Mucosa of descending colon (tissue), 3 donors: ENCODE measurements at regions not wholly inside any gene's neighbourhood (a gene's known extent, or its start where the extent isn't known, plus 50 kb on each side); places are given as distances from the start of the nearest gene placed in this dataset.

ENCODE experiments used
- ATAC-seq: fragments of 200-7000 bp; cut with Tn5 transposase; one replicate; pipeline ENCODE4 v1.9.1; 2020; ENCODE audit warnings: mild to moderate bottlenecking, moderate library complexity
- DNase-seq, 3 donors: peaks; one replicate each; pipeline ENCODE4 v3.0.0-alpha.2; 2020
- H3K36me3 ChIP-seq: fragments of 200-600 bp; one replicate; pipeline ENCODE4 v1.8.0; 2021; ENCODE audit warnings: low read depth, mild to moderate bottlenecking
- H3K4me1 ChIP-seq: fragments of 200-600 bp; one replicate; pipeline ENCODE4 v1.8.0; 2021; ENCODE audit warnings: low read depth, mild to moderate bottlenecking
- H3K4me3 ChIP-seq: fragments of 200-600 bp; one replicate; pipeline ENCODE4 v1.8.0; 2021; ENCODE audit warnings: mild to moderate bottlenecking
- H3K9me3 ChIP-seq: fragments of 200-600 bp; one replicate; pipeline ENCODE4 v1.8.0; 2021; ENCODE audit warnings: mild to moderate bottlenecking
- intact Hi-C, 2 donors: fragments of 100-400 bp; cut with DNase I in 1 of 2; cut with micrococcal nuclease in 1 of 2; formaldehyde crosslinking; loops; one replicate each; pipeline versions ENCODE4 v1.11.0 to v1.11.1; 2022; cut with DNase I, micrococcal nuclease
- TF ChIP-seq, protein P1 (sequence below): fragments of 200-600 bp; IDR thresholded peaks from one replicate; pipeline ENCODE4 v1.8.0; 2022; ENCODE audit warnings: antibody characterized with exemption, mild to moderate bottlenecking
- donor health status: DM: no; HTN: no; CAD: no; lungs with moderate emphysema.
- donor health status: DM: no; HTN: no; CAD: no.
- donor health status: DM: no; HTN: yes; CAD: no.

DNA sequence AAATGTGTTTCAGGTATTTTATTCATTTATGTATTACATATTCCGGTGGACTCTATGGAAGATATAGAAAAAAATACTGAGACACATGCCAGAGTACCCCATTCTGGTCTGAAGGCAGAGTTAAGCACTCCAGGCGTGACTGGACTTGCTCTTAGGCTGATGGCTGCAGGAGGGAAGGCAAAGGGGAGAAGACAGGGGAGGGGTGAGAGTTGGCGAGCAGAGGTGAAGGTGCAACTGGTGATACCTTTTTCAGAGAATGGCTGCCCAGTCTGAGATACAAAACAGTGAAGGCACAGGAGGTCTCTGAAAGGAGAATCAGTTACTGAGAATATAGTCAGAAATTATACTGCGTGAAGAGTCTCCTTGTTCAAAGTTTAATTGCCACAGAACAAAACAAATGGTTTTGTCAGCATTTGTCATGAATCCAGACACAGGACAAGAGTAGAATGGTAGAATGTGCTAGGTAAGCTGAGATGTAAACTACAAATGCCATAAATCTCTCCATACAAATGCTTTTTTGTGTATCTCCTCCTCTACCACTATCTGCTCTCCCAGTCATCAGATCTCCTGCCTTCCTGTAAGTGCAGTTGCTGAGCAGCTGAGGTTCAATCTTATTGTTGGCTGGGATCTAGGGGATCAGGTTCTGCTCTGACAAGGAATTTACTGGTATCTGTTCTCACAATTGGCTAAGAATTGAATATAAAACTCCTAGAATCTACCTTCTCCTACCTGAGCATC is 104.2 kb upstream of the DST start:
- TF ChIP-seq, protein P1, sequence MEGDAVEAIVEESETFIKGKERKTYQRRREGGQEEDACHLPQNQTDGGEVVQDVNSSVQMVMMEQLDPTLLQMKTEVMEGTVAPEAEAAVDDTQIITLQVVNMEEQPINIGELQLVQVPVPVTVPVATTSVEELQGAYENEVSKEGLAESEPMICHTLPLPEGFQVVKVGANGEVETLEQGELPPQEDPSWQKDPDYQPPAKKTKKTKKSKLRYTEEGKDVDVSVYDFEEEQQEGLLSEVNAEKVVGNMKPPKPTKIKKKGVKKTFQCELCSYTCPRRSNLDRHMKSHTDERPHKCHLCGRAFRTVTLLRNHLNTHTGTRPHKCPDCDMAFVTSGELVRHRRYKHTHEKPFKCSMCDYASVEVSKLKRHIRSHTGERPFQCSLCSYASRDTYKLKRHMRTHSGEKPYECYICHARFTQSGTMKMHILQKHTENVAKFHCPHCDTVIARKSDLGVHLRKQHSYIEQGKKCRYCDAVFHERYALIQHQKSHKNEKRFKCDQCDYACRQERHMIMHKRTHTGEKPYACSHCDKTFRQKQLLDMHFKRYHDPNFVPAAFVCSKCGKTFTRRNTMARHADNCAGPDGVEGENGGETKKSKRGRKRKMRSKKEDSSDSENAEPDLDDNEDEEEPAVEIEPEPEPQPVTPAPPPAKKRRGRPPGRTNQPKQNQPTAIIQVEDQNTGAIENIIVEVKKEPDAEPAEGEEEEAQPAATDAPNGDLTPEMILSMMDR, result no peak
- ATAC-seq (no peak), DNase-seq (no peak)
- Histone ChIP-seq H3K4me1 (peaks cover 3% of the 10 kb centered on the region), H3K36me3 (no peaks in the 10 kb centered on the region), H3K4me3 (no peak overlapping the region), H3K9me3 (no peaks in the 10 kb centered on the region)
- intact Hi-C loops, result no loop called here

DNA sequence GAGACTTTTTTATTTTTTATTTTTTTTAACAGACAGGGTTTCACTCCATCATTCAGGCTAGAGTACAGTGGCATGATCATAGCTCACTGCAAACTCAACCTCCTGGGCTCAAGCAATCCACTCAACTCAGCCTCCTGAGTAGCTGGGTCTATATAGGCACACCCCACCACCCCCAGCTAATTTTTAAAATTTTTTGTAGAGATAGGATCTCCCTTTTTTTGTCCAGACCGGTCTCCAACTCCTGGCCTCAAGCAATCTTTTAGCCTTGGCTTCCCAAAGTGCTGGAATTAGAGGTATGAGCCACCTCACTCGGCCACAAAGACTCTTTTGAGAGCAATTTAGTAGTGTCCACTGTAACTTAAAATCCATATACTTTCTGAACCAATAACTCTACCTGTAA is 103.3 kb upstream of the DST start:
- intact Hi-C loops, result no loop called here
- peaks cover 6% of the 10 kb centered on the region for H3K4me1 ChIP-seq
- H3K9me3 ChIP-seq, result no peaks in the 10 kb centered on the region
- TF ChIP-seq, protein P1, result no peak
- DNase-seq (no peak), ATAC-seq (no peak)
- H3K4me3 ChIP-seq, result no peak overlapping the region
- H3K36me3 ChIP-seq, result no peaks in the 10 kb centered on the region

DNA sequence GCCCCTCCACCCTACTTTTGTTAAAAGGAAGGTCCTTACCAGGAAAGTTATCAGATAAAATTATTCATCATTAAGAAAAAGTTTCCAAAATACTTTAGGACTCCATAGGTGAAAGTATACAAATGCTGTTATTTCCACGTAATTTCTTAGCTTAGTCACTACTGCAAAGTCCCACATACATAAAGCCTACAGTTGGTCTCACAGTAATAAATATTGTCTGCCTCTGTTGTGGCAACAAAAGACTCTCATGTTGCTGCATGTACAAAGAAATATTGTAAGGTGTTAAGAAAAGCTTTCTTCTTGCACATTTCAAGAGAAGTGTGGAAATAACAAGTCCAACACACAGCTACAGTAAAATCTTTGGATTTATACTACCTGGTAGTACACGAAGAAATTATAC is 102.4 kb upstream of the DST start:
- TF ChIP-seq, protein P1, result no peak
- H3K4me1 ChIP-seq, result peaks cover 6% of the 10 kb centered on the region
- intact Hi-C loops, result no loop called here

DNA sequence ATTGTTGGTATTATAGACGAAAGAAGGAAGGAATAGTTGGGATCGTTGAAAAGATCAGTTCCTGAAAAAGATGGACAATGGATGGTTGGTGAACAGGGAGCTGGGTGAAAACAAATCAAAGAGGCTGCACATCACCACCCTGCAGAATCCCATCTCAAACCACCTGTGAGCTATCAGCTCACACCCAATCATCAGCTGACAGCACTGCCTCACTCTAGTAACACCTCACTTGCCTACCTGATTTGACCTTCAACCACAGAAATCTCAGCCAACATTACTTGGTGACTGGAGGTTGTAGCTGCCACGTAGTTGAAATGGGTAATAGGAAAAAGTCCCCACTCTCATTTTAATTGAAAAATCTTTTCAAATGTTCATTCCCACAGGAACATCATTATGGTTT is 101.8 kb upstream of the DST start:
- intact Hi-C loops, result no loop called here
- Histone ChIP-seq H3K9me3 (no peaks in the 10 kb centered on the region), H3K4me3 (no peak overlapping the region), H3K4me1 (peaks cover 6% of the 10 kb centered on the region), H3K36me3 (no peaks in the 10 kb centered on the region)
- ATAC-seq (peak; percentile 42), DNase-seq (no peak)
- TF ChIP-seq, protein P1, result no peak

More for the DNA sequence above, 102.4 kb upstream of the DST start:
- ATAC-seq (no peak), DNase-seq (no peak)
- Histone ChIP-seq H3K4me3 (no peak overlapping the region), H3K36me3 (no peaks in the 10 kb centered on the region), H3K9me3 (no peaks in the 10 kb centered on the region)

DNA sequence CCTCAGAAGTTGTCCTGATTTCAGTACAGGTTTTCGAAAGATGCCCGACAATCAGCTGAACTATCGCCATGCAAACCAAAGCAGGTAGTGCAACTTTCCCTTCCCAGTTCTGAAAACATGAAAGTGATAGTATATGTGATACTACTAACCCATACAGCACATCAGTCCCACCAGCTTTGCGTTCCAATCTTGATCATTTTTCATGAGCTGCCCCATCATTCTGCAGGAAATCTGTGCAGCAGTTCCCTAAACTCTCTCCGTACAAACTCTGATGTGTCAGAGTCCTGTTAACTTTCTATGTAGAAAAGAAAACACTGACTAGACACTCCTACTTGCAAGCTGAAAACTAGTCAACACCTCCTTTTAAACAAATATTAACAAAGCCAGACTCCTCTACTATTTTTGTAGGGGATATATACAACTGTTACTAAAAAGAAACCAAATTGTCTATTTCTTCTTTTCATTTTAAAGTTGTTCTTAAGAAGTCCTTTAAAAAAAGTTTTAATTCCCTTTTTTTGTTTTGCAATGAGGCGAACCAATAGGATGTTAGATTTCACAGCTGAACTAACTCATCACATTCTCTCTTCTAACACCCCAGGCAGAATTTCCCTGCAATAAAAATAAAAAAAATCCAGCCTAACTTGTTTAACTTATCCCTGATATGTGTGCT is 99.6 kb upstream of the DST start:
- DNase-seq (no peak), ATAC-seq (peak; percentile 54)
- no peaks in the 10 kb centered on the region for H3K9me3 ChIP-seq
- no peak overlapping the region for H3K4me3 ChIP-seq
- intact Hi-C loops, result no loop called here
- H3K36me3 ChIP-seq, result no peaks in the 10 kb centered on the region
- peaks cover 6% of the 10 kb centered on the region for H3K4me1 ChIP-seq
- TF ChIP-seq, protein P1, result no peak
